ENCODE measurements at regions not wholly inside any gene's neighbourhood (a gene's known extent, or its start where the extent isn't known, plus 50 kb on each side); places are given as distances from the start of the nearest gene placed in this dataset.
"Not testable (repeated sequence)": the region's sequence is repeated elsewhere in the genome, so short reads cannot be mapped to it uniquely, and the experiment has no call there.

GRCh38 chr9:71632776-71633175 is 135.5 kb downstream of the CEMIP2 start:
- DNase-seq (ENCODE audit: low spot score) = no peak

- DNase-seq (ENCODE audit: low spot score) = no peak
These were observed 137.8 kb downstream of the CEMIP2 start for GRCh38 chr9:71630377-71630995.

- DNase-seq (ENCODE audit: low spot score) = no peak
These were observed 138.6 kb downstream of the CEMIP2 start for GRCh38 chr9:71629578-71630215.

- DNase-seq (ENCODE audit: low spot score) = peak; percentile 13
These were observed 140.1 kb downstream of the CEMIP2 start for GRCh38 chr9:71628247-71628646.

- no peak for DNase-seq (ENCODE audit: low spot score)
These were observed 140.8 kb downstream of the CEMIP2 start for GRCh38 chr9:71627537-71627936.

- no peak for DNase-seq (ENCODE audit: low spot score)
These were observed 141.9 kb downstream of the CEMIP2 start for GRCh38 chr9:71626395-71626794.

GRCh38 chr9:71624728-71625127 is 143.6 kb downstream of the CEMIP2 start:
- no peak for DNase-seq (ENCODE audit: low spot score)

- DNase-seq (ENCODE audit: low spot score) = no peak
These were observed 147.6 kb downstream of the CEMIP2 start for GRCh38 chr9:71620746-71621145.

- DNase-seq (ENCODE audit: low spot score) = no peak
These were observed 148.0 kb downstream of the CEMIP2 start for GRCh38 chr9:71620331-71620730.

GRCh38 chr9:71619926-71620325 is 148.4 kb downstream of the CEMIP2 start:
- no peak for DNase-seq (ENCODE audit: low spot score)

GRCh38 chr9:71614409-71615010 is 153.8 kb downstream of the CEMIP2 start:
- DNase-seq (ENCODE audit: low spot score) = no peak

GRCh38 chr9:71612889-71613288 is 155.4 kb downstream of the CEMIP2 start:
- no peak for DNase-seq (ENCODE audit: low spot score)

GRCh38 chr9:71609448-71609830 is 158.9 kb downstream of the CEMIP2 start:
- no peak for DNase-seq (ENCODE audit: low spot score)

- DNase-seq (ENCODE audit: low spot score) = no peak
These were observed 159.4 kb downstream of the CEMIP2 start for GRCh38 chr9:71608825-71609447.

- DNase-seq (ENCODE audit: low spot score) = no peak
These were observed 160.3 kb downstream of the CEMIP2 start for GRCh38 chr9:71608021-71608420.

GRCh38 chr9:71607461-71607881 is 160.8 kb downstream of the CEMIP2 start:
- DNase-seq (ENCODE audit: low spot score) = peak; percentile 18

GRCh38 chr9:71604197-71605063 is 163.9 kb downstream of the CEMIP2 start:
- peak; percentile 68 for DNase-seq (ENCODE audit: low spot score)

- DNase-seq (ENCODE audit: low spot score) = no peak
These were observed 165.7 kb downstream of the CEMIP2 start for GRCh38 chr9:71602652-71603051.

GRCh38 chr9:71595762-71596161 is 172.6 kb downstream of the CEMIP2 start:
- DNase-seq (ENCODE audit: low spot score) = not testable (repeated sequence)

- DNase-seq (ENCODE audit: low spot score) = no peak
These were observed 173.8 kb downstream of the CEMIP2 start for GRCh38 chr9:71594541-71594940.

- no peak for DNase-seq (ENCODE audit: low spot score)
These were observed 175.9 kb downstream of the CEMIP2 start for GRCh38 chr9:71592400-71592799.

GRCh38 chr9:71590362-71590761 is 178.0 kb downstream of the CEMIP2 start:
- no peak for DNase-seq (ENCODE audit: low spot score)
